ENCODE measurements at regions not wholly inside any gene's neighbourhood (a gene's known extent, or its start where the extent isn't known, plus 50 kb on each side); places are given as distances from the start of the nearest gene placed in this dataset.

DNA sequence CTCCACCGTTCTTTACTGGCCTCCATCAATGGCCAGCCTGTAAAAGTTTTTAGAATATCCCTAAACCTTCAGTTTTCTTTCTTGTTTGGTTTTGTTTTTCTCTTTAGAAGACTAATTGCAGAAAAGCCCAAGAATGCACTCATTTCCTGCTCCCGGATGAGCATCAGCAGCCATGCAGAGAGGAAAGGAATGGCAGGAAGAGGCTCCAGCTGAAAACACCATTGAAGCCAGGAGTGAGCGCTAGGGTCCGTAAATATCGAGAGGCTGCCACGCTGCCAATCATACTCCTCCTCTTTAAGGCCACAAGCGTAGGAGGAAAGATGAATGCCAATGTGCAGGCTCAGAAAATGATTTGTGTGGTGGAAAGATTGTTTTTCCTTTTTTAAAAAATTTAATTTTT is 57.4 kb upstream of the UBE2L5 start:
- Histone ChIP-seq H2BK5ac (ENCODE audit: low read length) (no peak overlapping the region), H3K27me3 (ENCODE audit: insufficient read depth, low read length, poor library complexity) (no peaks in the 10 kb centered on the region), H3K23ac (ENCODE audit: low read length) (no peak overlapping the region), H3K4me2 (ENCODE audit: low read length) (no peak overlapping the region), H3K4me1 (ENCODE audit: control insufficient read depth, low read depth, low read length) (peaks cover 3% of the 10 kb centered on the region), H3K56ac (ENCODE audit: low read length) (no peak overlapping the region), H3K27ac (ENCODE audit: low read depth, low read length) (peak overlapping the region; percentile 26), H3K18ac (ENCODE audit: low read length) (peak overlapping the region; percentile 86), H2AK5ac (ENCODE audit: low read length) (no peak overlapping the region), H4K5ac (ENCODE audit: low read length) (no peak overlapping the region), H4K8ac (ENCODE audit: low read depth, low read length) (no peak overlapping the region), H3K4ac (ENCODE audit: low read depth, low read length) (no peak overlapping the region), H3K9ac (ENCODE audit: low read length) (no peak overlapping the region), H2BK120ac (ENCODE audit: low read depth, low read length) (peak overlapping the region; percentile 62), H3K79me2 (ENCODE audit: control insufficient read depth, insufficient read depth, low read length) (no peaks in the 10 kb centered on the region), H3K36me3 (ENCODE audit: control insufficient read depth, insufficient read depth, low read length) (no peaks in the 10 kb centered on the region), H2BK15ac (replicated peaks; ENCODE audit: low read depth) (no peak overlapping the region), H3K4me3 (ENCODE audit: low read length) (no peak overlapping the region), H3K79me1 (ENCODE audit: low read length) (no peaks in the 10 kb centered on the region)
- WGBS (ENCODE audit: extremely low coverage, insufficient coverage, low lambda C conversion rate), result no CpG with 5 or more reads among the region's 7 CpGs
- DNase-seq, result peak; percentile 53

DNA sequence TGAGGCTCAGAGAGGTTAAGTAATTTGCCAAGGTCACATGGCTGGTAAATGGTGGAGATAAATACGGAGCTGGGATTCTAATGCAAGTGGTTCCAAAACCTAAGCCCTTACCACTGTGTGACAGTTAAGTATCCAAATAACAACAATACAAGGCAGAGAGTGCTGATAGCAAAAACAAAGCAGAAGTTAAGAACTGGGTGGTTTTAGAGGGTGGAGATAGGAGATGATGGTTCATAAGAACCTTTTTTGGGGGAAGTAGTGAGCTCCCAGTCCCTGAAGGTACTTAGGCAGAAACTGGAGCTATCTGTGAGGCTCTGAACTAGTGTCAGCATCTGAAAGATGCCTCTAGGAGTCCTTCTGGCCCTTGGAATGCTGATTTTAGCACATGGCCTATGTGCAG is 56.2 kb upstream of the UBE2L5 start:
- no CpG with 5 or more reads among the region's 1 CpG for WGBS (ENCODE audit: extremely low coverage, insufficient coverage, low lambda C conversion rate)

DNA sequence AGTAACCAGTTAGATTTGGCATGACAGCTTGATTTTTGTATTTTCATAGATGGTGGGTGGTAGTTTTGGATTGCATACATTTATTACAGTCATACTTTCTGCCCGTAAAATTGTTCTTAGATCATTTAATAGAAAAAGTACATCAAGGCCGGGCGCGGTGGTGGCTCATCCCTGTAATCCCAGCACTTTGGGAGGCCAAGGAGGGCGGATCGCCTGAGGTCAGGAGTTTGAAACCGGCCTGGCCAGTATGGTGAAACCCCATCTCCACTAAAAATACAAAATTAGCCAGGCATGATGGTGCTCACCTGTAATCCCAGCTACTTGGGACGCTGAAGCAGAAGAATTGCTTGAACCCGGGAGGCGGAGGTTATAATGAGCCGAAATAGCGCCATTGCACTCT is 55.0 kb upstream of the UBE2L5 start:
- H3K4me2 ChIP-seq (ENCODE audit: low read length), result no peak overlapping the region
- H3K4ac ChIP-seq (ENCODE audit: low read depth, low read length), result no peak overlapping the region
- H3K4me3 ChIP-seq (ENCODE audit: low read length), result no peak overlapping the region
- no peak overlapping the region for H4K8ac ChIP-seq (ENCODE audit: low read depth, low read length)
- H2AK5ac ChIP-seq (ENCODE audit: low read length), result no peak overlapping the region
- H2BK15ac ChIP-seq (replicated peaks; ENCODE audit: low read depth), result no peak overlapping the region
- no peak overlapping the region for H3K27ac ChIP-seq (ENCODE audit: low read depth, low read length)
- H4K5ac ChIP-seq (ENCODE audit: low read length), result no peak overlapping the region
- no CpG with 5 or more reads among the region's 12 CpGs for WGBS (ENCODE audit: extremely low coverage, insufficient coverage, low lambda C conversion rate)
- no peaks in the 10 kb centered on the region for H3K79me2 ChIP-seq (ENCODE audit: control insufficient read depth, insufficient read depth, low read length)
- no peak overlapping the region for H3K9ac ChIP-seq (ENCODE audit: low read length)
- no peaks in the 10 kb centered on the region for H3K36me3 ChIP-seq (ENCODE audit: control insufficient read depth, insufficient read depth, low read length)
- H3K79me1 ChIP-seq (ENCODE audit: low read length), result no peaks in the 10 kb centered on the region
- H3K18ac ChIP-seq (ENCODE audit: low read length), result no peak overlapping the region
- H3K27me3 ChIP-seq (ENCODE audit: insufficient read depth, low read length, poor library complexity), result no peaks in the 10 kb centered on the region
- H3K23ac ChIP-seq (ENCODE audit: low read length), result no peak overlapping the region
- no peak for DNase-seq
- H3K4me1 ChIP-seq (ENCODE audit: control insufficient read depth, low read depth, low read length), result peaks cover 3% of the 10 kb centered on the region
- no peak overlapping the region for H2BK120ac ChIP-seq (ENCODE audit: low read depth, low read length)
- H3K56ac ChIP-seq (ENCODE audit: low read length), result no peak overlapping the region
- no peak overlapping the region for H2BK5ac ChIP-seq (ENCODE audit: low read length)

More for the DNA sequence above, 56.2 kb upstream of the UBE2L5 start:
- no peaks in the 10 kb centered on the region for H3K79me1 ChIP-seq (ENCODE audit: low read length)
- DNase-seq, result no peak
- H3K27me3 ChIP-seq (ENCODE audit: insufficient read depth, low read length, poor library complexity), result no peaks in the 10 kb centered on the region
- H2AK5ac ChIP-seq (ENCODE audit: low read length), result no peak overlapping the region
- H2BK120ac ChIP-seq (ENCODE audit: low read depth, low read length), result no peak overlapping the region
- no peak overlapping the region for H2BK15ac ChIP-seq (replicated peaks; ENCODE audit: low read depth)
- H3K9ac ChIP-seq (ENCODE audit: low read length), result no peak overlapping the region
- no peak overlapping the region for H3K4me2 ChIP-seq (ENCODE audit: low read length)
- no peak overlapping the region for H3K4ac ChIP-seq (ENCODE audit: low read depth, low read length)
- H4K5ac ChIP-seq (ENCODE audit: low read length), result no peak overlapping the region
- H3K56ac ChIP-seq (ENCODE audit: low read length), result no peak overlapping the region
- H3K4me3 ChIP-seq (ENCODE audit: low read length), result no peak overlapping the region
- no peaks in the 10 kb centered on the region for H3K79me2 ChIP-seq (ENCODE audit: control insufficient read depth, insufficient read depth, low read length)
- H3K27ac ChIP-seq (ENCODE audit: low read depth, low read length), result no peak overlapping the region
- H3K36me3 ChIP-seq (ENCODE audit: control insufficient read depth, insufficient read depth, low read length), result no peaks in the 10 kb centered on the region
- no peak overlapping the region for H2BK5ac ChIP-seq (ENCODE audit: low read length)
- no peak overlapping the region for H4K8ac ChIP-seq (ENCODE audit: low read depth, low read length)
- no peak overlapping the region for H3K18ac ChIP-seq (ENCODE audit: low read length)
- H3K4me1 ChIP-seq (ENCODE audit: control insufficient read depth, low read depth, low read length), result peaks cover 3% of the 10 kb centered on the region
- H3K23ac ChIP-seq (ENCODE audit: low read length), result no peak overlapping the region

- H2AK5ac ChIP-seq (ENCODE audit: low read length), result no peak overlapping the region
- H2BK120ac ChIP-seq (ENCODE audit: low read depth, low read length), result no peak overlapping the region
- H3K4me2 ChIP-seq (ENCODE audit: low read length), result no peak overlapping the region
- no peak overlapping the region for H4K5ac ChIP-seq (ENCODE audit: low read length)
- H3K36me3 ChIP-seq (ENCODE audit: control insufficient read depth, insufficient read depth, low read length), result no peaks in the 10 kb centered on the region
- no peak overlapping the region for H3K4me3 ChIP-seq (ENCODE audit: low read length)
- no peak overlapping the region for H2BK15ac ChIP-seq (replicated peaks; ENCODE audit: low read depth)
- no peak overlapping the region for H3K56ac ChIP-seq (ENCODE audit: low read length)
- WGBS (ENCODE audit: extremely low coverage, insufficient coverage, low lambda C conversion rate), result no CpG with 5 or more reads among the region's 1 CpG
- H3K79me1 ChIP-seq (ENCODE audit: low read length), result no peaks in the 10 kb centered on the region
- H2BK5ac ChIP-seq (ENCODE audit: low read length), result no peak overlapping the region
- H3K27ac ChIP-seq (ENCODE audit: low read depth, low read length), result no peak overlapping the region
- peaks cover 3% of the 10 kb centered on the region for H3K4me1 ChIP-seq (ENCODE audit: control insufficient read depth, low read depth, low read length)
- H3K4ac ChIP-seq (ENCODE audit: low read depth, low read length), result no peak overlapping the region
- H3K9ac ChIP-seq (ENCODE audit: low read length), result no peak overlapping the region
- no peak overlapping the region for H3K18ac ChIP-seq (ENCODE audit: low read length)
- H4K8ac ChIP-seq (ENCODE audit: low read depth, low read length), result no peak overlapping the region
- H3K27me3 ChIP-seq (ENCODE audit: insufficient read depth, low read length, poor library complexity), result no peaks in the 10 kb centered on the region
- H3K23ac ChIP-seq (ENCODE audit: low read length), result no peak overlapping the region
- no peaks in the 10 kb centered on the region for H3K79me2 ChIP-seq (ENCODE audit: control insufficient read depth, insufficient read depth, low read length)
- no peak for DNase-seq
Measured at GRCh38 chr13:30370146-30370545, 52.1 kb upstream of the UBE2L5 start.

DNA sequence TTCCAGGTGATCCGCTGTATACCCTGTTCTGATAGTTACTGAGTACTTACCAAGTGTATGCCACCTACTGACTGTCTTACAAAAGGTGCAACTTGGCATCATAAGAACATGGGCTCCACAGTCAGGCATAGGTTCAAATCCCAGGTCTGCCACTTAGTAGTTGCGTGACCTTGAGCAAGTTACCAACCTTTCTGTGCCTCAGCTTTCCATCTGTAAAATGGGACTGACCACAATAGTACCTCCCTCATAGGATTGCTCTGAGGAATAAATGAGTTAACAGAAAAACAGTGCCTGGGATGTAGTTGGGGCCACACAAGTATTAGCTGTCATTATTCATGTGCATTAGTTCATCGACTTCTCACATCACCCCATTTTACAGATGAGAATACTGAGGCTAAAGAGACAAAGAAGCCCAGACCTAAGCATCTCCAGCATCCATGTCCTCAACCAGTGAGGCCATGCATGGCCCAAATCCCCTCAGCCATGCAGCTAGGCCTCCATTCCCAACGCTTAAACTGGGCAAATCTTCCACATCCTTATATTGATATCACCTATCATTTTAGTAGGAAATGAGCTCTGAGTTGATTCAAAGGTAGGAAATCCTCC is 51.3 kb upstream of the UBE2L5 start:
- H3K79me2 ChIP-seq (ENCODE audit: control insufficient read depth, insufficient read depth, low read length), result no peaks in the 10 kb centered on the region
- no peak overlapping the region for H3K23ac ChIP-seq (ENCODE audit: low read length)
- no peak overlapping the region for H3K4me3 ChIP-seq (ENCODE audit: low read length)
- H4K8ac ChIP-seq (ENCODE audit: low read depth, low read length), result no peak overlapping the region
- no peak overlapping the region for H3K56ac ChIP-seq (ENCODE audit: low read length)
- no peak overlapping the region for H3K9ac ChIP-seq (ENCODE audit: low read length)
- no peaks in the 10 kb centered on the region for H3K79me1 ChIP-seq (ENCODE audit: low read length)
- H2BK120ac ChIP-seq (ENCODE audit: low read depth, low read length), result no peak overlapping the region
- no peaks in the 10 kb centered on the region for H3K36me3 ChIP-seq (ENCODE audit: control insufficient read depth, insufficient read depth, low read length)
- H3K4me1 ChIP-seq (ENCODE audit: control insufficient read depth, low read depth, low read length), result no peaks in the 10 kb centered on the region
- H3K4me2 ChIP-seq (ENCODE audit: low read length), result no peak overlapping the region
- H3K27ac ChIP-seq (ENCODE audit: low read depth, low read length), result no peak overlapping the region
- no peak for DNase-seq
- no peak overlapping the region for H2BK5ac ChIP-seq (ENCODE audit: low read length)
- no peaks in the 10 kb centered on the region for H3K27me3 ChIP-seq (ENCODE audit: insufficient read depth, low read length, poor library complexity)
- H2AK5ac ChIP-seq (ENCODE audit: low read length), result no peak overlapping the region
- H4K5ac ChIP-seq (ENCODE audit: low read length), result no peak overlapping the region
- WGBS (ENCODE audit: extremely low coverage, insufficient coverage, low lambda C conversion rate), result no CpG with 5 or more reads among the region's 4 CpGs
- H3K18ac ChIP-seq (ENCODE audit: low read length), result no peak overlapping the region
- H2BK15ac ChIP-seq (replicated peaks; ENCODE audit: low read depth), result no peak overlapping the region
- no peak overlapping the region for H3K4ac ChIP-seq (ENCODE audit: low read depth, low read length)

DNA sequence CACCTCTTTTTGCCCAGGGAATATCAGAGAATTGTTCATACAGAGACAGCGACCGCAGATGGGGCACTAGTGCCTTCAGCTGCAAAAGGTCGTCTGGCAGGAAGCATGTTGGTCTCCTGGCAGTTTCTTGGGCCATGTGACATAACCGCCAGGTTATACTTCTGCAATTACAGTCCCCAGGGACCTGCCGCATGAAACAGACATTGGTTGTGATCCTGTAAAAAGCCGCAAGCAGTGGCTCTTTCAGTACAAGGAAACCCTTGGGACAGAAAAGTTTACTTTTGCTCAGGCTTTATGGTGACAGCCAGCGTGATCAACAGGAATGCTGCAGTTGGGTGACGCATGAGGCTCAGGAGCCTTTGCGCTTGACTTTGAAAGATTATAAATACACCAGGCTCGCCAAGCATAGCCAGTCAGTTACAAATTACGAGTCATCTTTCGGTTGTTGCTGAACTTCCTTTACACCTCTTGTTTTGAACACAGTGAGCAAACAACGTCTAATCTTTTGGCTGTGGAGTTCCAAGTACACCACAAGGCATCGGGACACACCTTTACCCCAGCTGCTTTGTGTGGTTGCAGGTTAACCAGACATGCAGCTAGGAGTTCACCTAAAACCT is 50.5 kb upstream of the UBE2L5 start:
- Histone ChIP-seq H3K9ac (ENCODE audit: low read length) (no peak overlapping the region), H3K79me2 (ENCODE audit: control insufficient read depth, insufficient read depth, low read length) (no peaks in the 10 kb centered on the region), H2AK5ac (ENCODE audit: low read length) (no peak overlapping the region), H3K4me1 (ENCODE audit: control insufficient read depth, low read depth, low read length) (no peaks in the 10 kb centered on the region), H4K5ac (ENCODE audit: low read length) (no peak overlapping the region), H4K8ac (ENCODE audit: low read depth, low read length) (no peak overlapping the region), H2BK5ac (ENCODE audit: low read length) (no peak overlapping the region), H3K56ac (ENCODE audit: low read length) (no peak overlapping the region), H3K4me2 (ENCODE audit: low read length) (no peak overlapping the region), H3K4ac (ENCODE audit: low read depth, low read length) (no peak overlapping the region), H3K27ac (ENCODE audit: low read depth, low read length) (no peak overlapping the region), H3K27me3 (ENCODE audit: insufficient read depth, low read length, poor library complexity) (no peaks in the 10 kb centered on the region), H3K18ac (ENCODE audit: low read length) (no peak overlapping the region), H3K4me3 (ENCODE audit: low read length) (no peak overlapping the region), H3K79me1 (ENCODE audit: low read length) (no peaks in the 10 kb centered on the region), H3K36me3 (ENCODE audit: control insufficient read depth, insufficient read depth, low read length) (no peaks in the 10 kb centered on the region), H3K23ac (ENCODE audit: low read length) (no peak overlapping the region), H2BK120ac (ENCODE audit: low read depth, low read length) (no peak overlapping the region), H2BK15ac (replicated peaks; ENCODE audit: low read depth) (no peak overlapping the region)
- no CpG with 5 or more reads among the region's 14 CpGs for WGBS (ENCODE audit: extremely low coverage, insufficient coverage, low lambda C conversion rate)
- no peak for DNase-seq

All from mesendoderm (in vitro differentiated cells).